ENCODE measurements at regions not wholly inside any gene's neighbourhood (a gene's known extent, or its start where the extent isn't known, plus 50 kb on each side); places are given as distances from the start of the nearest gene placed in this dataset.

DNA sequence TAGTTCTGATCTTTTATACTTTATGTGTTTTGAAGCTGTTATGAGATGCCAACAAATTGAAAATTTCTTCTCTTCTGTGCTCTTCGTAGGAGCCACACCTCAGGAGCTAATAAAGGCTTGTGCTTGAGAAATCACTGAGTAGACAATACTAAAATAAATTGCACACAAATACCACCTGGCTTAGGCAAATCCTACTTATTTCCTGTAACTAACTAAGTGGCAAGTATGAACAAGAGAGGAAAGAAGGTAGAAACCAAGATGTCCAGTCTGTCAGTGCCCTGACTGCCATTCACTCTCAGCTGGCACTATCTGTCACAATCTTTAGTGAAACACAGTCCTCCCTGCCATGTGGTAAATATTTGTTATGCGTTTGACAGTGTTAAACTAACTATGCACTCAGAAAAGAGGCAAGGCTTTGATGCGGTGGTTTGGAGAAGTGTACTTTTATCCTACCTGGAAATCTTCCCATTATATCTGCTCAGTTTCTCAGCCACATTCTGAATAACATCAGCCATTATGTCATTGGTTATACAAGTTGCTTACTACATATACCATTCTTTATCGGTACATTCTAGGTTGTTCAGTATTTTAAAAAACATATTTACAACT, 293.4 kb upstream of the VWC2 start:
- TF ChIP-seq, protein P1, sequence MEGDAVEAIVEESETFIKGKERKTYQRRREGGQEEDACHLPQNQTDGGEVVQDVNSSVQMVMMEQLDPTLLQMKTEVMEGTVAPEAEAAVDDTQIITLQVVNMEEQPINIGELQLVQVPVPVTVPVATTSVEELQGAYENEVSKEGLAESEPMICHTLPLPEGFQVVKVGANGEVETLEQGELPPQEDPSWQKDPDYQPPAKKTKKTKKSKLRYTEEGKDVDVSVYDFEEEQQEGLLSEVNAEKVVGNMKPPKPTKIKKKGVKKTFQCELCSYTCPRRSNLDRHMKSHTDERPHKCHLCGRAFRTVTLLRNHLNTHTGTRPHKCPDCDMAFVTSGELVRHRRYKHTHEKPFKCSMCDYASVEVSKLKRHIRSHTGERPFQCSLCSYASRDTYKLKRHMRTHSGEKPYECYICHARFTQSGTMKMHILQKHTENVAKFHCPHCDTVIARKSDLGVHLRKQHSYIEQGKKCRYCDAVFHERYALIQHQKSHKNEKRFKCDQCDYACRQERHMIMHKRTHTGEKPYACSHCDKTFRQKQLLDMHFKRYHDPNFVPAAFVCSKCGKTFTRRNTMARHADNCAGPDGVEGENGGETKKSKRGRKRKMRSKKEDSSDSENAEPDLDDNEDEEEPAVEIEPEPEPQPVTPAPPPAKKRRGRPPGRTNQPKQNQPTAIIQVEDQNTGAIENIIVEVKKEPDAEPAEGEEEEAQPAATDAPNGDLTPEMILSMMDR (conservative IDR thresholded peaks at IDR 0.05): no peak
- TF ChIP-seq ZFX (IDR thresholded peaks at IDR 0.05): no peak

Measured in C4-2B (cell line).